ENCODE measurements at regions not wholly inside any gene's neighbourhood (a gene's known extent, or its start where the extent isn't known, plus 50 kb on each side); places are given as distances from the start of the nearest gene placed in this dataset.
"Not testable (repeated sequence)": the region's sequence is repeated elsewhere in the genome, so short reads cannot be mapped to it uniquely, and the experiment has no call there.

DNA sequence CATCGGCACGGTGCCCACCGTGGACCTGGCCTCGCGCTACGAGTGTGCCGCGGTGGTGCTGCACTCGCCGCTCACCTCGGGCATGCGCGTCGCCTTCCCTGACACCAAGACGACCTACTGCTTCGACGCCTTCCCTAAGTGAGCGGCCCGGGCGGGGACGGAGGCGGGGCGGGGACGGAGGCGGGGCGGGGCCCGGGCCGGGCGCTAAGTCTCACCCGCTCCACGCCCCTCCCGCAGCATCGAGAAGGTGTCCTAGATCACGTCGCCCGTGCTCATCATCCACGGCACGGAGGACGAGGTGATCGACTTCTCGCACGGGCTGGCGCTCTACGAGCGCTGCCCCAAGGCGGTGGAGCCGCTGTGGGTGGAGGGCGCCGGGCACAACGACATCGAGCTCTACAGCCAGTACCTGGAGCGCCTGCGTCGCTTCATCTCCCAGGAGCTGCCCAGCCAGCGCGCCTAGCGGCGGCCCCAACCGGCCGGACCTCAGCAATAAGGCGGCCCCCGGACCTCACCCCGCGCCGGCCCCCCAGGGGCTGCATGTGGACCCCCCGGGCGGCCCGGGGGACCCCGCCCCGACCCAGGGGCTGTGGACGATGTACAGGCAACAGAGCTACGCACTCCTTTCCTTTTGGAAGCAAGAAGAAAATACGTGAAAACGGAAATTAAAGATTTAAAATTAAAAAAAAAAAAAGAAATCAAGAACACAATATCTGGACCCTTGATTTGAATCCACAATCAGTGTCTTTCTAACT is 198.8 kb downstream of the USP22 start:
- not testable (repeated sequence) for DNase-seq (ENCODE audit: low read depth)

DNA sequence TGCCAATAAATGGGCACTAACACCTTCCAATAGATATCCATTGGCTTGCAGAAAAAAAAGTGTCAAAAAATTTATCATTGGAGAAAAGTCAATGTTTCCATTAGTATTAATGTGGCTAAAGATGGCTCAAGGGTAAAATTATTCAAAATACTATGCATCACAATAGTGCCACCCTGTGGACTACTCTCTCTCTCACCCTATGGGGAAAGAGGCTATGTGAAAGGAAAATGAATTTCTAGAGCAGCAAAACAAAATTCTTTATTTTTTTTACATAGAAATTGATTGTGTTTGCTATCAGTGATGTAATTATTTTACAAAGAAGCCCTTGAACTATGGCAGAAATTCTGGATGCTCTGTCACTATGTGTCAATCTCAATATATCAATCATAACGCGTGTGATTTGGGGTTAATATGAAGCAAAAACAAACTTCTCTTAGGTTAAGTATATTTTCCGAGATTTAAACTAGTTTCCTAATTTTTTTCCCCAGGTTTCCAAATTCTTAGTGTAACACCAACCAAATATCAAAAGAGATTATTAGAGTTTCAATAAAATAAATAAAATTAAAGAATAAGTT is 193.9 kb downstream of the USP22 start:
- not testable (repeated sequence) for DNase-seq (ENCODE audit: low read depth)

GRCh38 chr17:20851591-20852238 is 191.1 kb downstream of the USP22 start:
- not testable (repeated sequence) for DNase-seq (ENCODE audit: low read depth)

- no peak for DNase-seq (ENCODE audit: low read depth)
Measured at GRCh38 chr17:20852239-20852989, 190.4 kb downstream of the USP22 start.

- no peak for DNase-seq (ENCODE audit: low read depth)
Measured at GRCh38 chr17:20852990-20853370, 189.8 kb downstream of the USP22 start.

GRCh38 chr17:20855910-20856470 is 186.8 kb downstream of the USP22 start:
- DNase-seq (ENCODE audit: low read depth): not testable (repeated sequence)

- DNase-seq (ENCODE audit: low read depth): not testable (repeated sequence)
Measured at GRCh38 chr17:20866444-20867209, 176.2 kb downstream of the USP22 start.

- not testable (repeated sequence) for DNase-seq (ENCODE audit: low read depth)
Measured at GRCh38 chr17:20867436-20867937, 175.3 kb downstream of the USP22 start.

DNA sequence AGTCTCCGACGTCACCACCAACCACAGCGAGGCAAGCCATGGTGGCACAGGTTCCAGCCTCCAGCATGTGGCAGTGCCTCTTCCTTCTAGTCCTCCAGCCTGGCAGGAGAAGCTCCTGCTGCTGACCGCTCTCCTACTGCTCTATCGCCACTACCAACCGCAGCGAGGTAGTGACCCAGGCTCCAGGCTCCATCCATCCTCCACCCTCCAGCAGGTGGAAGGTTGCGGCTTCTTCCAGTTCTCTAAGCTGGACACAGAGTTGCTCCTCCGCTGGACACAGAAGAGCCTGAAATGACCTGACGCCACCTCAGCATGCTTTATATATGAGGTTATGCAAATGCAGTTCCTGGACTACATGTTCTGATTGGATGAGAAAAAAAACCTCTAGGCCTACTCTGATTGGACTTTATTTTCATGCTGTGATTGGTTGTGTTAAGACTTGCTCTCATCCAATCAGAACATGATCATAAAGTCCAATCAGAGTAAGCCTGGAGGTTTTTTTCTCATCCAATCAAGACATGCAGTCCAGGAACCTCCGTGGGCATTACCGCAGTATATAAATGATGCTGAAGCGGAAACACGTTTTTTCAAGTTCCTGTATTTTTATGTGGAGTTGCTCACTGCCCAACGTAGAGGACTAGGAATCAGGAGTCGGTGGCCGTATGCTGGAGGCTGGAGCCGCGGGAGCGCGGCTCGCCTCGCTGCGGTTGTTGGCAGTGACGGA is 174.7 kb downstream of the USP22 start:
- DNase-seq (ENCODE audit: low read depth): not testable (repeated sequence)

- DNase-seq (ENCODE audit: low read depth): not testable (repeated sequence)
Measured at GRCh38 chr17:20868662-20869007, 174.2 kb downstream of the USP22 start.

DNA sequence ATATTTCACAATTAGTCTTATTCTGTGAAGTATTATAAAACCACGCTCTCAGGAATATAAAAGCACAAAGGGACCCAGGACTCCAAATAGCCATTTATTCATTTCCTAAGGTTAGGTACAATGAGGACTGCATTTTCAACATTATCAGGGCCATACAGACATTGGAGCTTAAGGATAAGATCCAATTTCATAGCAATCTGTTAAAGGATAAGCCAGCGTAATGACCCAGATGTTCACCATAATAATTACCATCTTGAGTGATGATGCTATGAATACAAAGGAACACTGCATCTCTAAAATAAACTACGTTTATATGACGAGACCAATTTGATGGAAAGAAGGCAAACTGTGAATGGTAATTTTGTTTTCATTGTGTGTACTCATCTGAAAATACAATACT is 169.6 kb downstream of the USP22 start:
- not testable (repeated sequence) for DNase-seq (ENCODE audit: low read depth)

DNA sequence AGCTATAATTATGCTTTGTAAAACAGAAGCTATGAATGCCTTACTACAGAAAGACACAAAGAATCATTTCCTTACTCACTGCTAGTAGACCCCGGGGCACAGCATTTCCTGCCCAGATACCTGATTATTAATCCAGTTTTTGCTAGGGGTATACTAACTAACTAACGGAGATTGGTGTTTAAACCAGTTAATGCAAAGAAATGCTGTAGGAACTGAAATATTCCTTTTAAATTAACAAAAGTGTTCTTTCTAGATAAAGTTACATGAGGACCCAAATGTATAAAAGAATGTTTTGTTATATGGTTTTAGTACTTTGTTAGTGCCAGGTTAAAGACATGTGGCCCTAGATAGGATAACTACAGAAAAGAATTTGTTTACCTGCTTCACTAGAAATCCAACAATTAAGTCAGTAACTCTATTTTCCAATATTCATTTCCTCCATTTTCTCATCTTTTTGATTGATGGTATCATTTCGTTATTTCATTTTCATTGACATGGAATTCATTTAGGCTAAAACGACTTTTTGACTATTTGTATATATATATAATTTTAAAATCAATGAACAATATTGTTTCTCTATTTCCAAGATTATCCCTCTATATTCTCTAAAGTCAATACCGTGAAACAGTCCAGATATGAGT is 169.0 kb downstream of the USP22 start:
- not testable (repeated sequence) for DNase-seq (ENCODE audit: low read depth)

DNA sequence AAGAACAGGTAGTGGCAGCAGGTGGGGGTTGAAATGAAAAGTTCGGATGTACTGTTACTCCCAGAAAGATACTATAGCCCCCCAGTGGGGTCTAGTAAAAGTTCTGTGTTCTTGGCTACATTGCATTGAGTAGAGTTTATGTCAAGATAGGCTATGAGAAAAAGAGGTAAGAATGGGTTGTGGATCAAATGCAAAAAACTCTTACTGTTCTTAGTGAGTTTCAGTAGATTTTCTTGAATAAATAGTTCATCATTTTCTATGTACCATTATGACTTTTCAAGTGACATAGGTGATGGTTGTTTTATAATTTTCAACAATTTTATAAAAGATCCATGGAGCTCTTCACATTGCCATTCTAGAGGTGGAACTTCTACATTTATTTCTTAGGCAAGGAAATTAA is 165.4 kb downstream of the USP22 start:
- DNase-seq (ENCODE audit: low read depth): not testable (repeated sequence)

DNA sequence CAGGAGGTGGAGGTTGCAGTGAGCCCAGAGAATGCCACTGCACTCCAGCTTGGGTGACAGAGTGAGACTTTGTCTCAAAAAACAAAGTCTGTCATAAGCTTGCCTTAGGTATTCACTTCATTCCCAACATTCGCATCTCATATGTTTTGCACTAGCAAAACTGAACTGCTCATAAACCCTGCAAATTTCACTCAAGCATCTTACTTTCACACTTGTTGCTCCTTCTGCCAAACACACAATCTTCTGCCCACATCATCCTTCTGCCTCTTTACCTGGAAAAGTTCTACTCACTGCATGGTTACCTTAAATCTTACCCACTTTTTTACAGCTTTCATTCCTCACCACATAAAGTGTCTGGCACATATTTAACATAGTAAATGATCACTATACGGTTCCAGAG is 152.5 kb downstream of the USP22 start:
- no peak for DNase-seq (ENCODE audit: low read depth)

DNA sequence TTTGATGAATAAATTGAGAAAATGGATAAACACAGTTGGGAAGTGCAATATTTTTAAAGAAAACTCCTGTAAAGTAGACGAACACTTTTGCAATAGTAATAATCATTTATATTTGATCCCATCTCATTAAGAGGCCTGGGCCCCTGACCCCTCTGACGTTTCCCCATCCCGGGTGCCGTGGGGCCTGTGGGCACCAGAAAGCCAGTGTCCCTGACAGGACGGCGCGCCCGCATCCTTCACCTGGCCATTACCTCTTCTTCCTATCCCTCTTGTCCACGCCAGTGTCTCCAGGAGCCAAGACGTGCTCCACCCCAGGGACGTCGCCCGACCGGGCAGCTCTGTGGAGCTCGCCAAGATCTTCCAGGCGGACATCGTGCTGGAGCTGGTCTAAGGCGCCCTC is 147.4 kb downstream of the USP22 start:
- DNase-seq (ENCODE audit: low read depth): not testable (repeated sequence)

GRCh38 chr17:20896153-20896649 is 146.6 kb downstream of the USP22 start:
- no peak for DNase-seq (ENCODE audit: low read depth)

GRCh38 chr17:20898726-20899125 is 144.1 kb downstream of the USP22 start:
- not testable (repeated sequence) for DNase-seq (ENCODE audit: low read depth)

- DNase-seq (ENCODE audit: low read depth): not testable (repeated sequence)
Measured at GRCh38 chr17:20902496-20902895, 140.3 kb downstream of the USP22 start.

DNA sequence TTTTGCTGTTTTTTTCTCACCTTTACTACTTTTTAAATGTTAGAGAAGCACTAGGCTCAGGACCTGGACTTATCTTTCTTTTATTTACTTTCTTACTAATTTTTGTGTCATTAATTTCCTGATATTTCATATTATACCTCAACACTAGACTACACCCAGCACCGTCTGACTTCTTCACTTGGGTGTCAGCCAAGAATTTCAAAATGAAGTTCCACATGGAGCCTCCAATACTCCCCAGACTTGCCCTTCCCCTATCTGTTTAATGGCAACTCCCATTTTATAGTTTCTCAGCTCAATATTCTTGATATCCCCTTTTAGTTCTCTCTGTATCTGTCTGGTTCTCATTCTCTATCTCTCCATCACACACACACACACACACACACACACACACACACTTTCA is 139.3 kb downstream of the USP22 start:
- DNase-seq (ENCODE audit: low read depth): not testable (repeated sequence)

Data from activated T-helper 9 cell treated with anti-CD3 and anti-CD28 coated beads, Interleukin-2, amount 50 U/mL, for 16 hours (primary cell).